EH (cell line): ENCODE measurements at regions not wholly inside any gene's neighbourhood (a gene's known extent, or its start where the extent isn't known, plus 50 kb on each side); places are given as distances from the start of the nearest gene placed in this dataset.

ENCODE experiments used
- DNase-seq: peaks from one replicate; pipeline ENCODE4 v3.0.0-alpha.2; 2015; ENCODE audit warnings: low read depth

DNA sequence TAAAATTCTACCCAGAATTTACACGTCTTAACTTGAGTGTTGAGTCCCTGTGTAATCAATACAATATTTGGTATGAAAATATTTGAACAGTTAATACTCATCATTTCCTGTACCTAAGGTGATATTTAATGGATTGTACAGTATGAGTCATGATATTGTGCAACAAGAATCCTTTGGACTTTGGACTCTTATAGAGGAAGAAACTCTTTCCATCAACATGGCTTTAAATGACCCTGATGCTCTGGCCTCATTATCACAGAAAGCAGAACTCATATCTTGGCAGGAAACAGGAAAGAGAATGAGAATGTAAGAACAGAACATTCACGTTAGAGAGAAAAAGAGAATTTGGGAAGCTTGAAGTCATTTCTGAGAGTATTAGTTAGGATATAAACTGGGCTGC lies 168.8 kb upstream of the B3GALT2 start:
- DNase-seq = peak; percentile 27

DNA sequence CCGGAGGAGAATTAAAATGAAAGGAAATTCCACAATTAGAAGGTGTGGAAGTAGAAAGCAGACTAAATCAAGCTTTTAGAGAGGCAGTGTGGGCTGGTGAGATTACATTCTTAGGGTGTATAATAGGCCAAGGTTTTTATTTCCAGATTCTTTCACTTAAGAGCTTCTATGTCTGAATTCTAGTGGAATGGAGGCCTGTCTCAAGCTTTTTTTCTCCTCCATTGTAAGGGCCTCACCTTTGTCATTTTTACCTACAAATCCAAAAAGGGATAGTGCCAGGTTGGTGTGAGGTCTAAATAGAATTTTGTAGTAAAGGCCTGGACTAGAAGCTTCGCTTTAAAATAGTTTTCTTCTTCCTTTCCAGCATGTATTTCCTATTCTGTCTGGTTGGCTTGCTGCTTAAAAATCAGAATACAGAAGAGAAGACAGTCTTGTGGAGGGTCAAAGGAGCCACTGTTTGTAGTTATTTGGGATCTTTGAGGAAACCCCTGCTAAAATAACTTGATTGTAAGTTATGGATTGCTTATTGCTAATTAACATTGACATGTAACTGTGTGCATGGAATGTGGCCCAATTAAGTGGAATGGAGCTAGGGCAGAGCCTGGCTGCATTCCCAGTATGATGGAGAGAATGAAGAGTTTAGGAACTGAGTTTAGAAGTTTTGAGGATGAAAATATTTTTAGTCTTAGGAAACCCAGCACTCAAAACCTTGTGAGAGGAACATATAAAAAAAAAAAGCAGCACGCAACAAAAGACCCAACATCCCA lies 162.5 kb upstream of the B3GALT2 start:
- peak; percentile 67 for DNase-seq

DNA sequence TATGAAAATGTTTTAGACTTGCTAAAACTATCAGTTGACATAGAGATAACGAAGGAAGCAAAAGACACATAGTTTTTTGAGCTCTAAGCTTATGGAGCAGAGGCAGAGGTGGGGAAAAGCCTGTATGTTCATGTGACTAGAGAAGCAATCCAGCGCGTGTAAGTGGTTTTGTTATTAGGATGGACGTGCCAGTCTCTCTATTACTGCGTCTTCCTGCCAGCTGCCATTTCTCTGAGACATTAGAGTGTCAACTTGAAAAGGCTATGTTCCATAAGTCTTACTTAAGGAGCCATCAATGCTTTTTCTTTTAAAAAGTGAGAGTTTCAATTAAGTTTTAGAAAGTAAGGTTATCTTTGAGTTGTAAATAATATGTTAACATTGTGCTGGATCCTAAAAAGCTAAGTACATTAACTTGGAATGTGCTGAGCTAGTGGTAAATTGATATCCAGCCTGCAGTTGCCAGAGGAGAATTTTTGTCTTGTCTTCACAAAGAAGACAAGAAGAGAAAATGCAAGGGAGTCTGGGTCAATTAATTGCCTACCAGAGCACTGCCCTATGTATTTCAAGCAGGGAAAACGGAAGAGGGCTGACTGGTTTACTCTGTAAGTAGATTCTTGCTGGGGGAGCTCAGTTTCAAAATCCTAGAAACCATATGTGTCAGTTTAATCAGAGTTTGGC lies 161.8 kb upstream of the B3GALT2 start:
- peak; percentile 76 for DNase-seq

DNA sequence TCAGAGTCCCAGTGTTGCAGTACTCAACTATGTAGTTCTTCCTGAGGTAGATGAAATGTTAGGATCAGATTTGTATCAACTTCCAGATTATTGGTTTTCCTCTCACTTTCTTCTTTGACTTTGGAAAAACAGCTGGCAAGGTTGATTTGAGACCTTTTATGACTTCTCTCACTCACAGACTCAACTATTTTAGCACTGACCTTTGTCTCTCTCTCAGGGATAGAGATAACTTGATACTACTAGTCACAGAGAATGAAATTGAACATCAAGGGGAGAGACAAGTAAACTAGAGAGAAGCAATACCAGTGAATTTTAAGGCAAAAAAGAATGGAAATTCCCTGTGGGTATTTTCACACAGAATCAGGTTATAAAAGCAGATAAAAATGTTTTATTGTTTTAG lies 159.7 kb upstream of the B3GALT2 start:
- no peak for DNase-seq

DNA sequence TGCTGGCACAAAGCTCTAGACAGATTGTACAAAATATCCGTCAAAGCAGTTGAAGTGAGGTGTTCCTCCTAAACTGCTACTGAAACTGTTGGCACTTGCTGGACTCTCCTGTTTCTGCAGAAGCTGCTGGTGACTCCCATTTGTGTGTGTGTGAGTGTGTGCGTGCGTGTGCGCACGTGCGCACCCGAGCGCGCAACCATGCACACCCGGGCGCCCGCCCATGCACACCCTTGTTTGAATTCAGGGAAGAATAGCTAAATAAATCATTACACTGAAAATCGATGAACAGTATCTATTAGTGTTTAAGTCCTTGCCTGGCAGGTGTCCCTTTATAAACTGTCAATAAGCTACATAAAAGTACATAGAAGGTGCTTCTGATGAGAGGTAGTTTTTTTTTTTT lies 156.4 kb upstream of the B3GALT2 start:
- DNase-seq = no peak

DNA sequence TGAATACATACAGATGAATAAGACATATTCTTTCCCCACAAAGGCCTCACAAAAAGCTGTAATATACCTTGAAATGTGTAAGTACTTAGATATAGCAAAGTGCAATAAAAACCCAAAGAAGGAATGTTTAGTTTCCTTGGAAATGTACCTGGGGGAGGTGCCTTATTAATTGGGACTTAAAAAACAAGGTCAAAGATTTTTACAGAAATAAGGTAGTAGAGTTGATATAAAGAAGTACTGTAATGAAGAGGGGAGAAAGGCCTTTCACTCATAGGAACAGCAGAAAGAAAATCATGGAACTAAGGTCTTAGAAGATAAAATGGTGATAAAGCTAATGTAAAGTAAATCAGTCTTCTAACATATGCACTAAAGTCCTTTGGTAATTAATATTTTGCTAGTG lies 153.9 kb upstream of the B3GALT2 start:
- DNase-seq = no peak

DNA sequence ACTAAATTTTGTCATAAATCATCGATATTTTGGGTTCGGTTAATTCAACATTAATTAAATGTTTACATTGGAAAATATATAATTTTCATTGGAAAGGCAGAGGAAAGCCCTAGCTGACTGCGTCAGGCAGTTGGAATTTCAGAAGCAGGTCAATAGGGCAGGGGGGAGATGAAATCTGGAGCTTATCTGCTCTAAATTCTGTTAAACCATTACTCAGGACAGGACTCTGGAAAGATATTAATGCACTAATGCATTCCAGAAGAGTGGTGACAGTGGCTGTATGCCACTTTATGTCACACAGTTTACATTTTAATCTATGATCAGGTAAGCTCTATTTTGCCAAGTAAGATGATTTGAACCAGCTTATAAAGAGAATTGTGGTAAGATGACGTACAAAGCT lies 153.0 kb upstream of the B3GALT2 start:
- no peak for DNase-seq

DNA sequence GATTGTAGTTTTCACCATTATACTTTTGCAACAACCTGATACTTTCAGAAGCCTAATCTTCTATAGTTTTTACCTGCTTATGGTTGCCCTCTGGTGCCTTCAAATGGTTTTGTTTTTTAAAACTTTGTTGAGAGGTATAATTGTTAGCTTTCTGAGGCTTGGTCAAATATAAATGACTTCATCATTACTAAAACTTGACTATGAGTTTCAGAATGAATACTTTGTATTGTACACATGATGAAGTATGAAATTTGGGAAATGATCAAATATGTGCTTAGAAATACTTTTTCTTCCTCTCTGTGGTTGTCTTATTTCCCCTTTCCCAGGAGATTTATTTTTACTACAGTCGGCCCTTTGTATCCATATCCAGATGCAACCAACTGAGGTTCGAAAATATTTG lies 151.8 kb upstream of the B3GALT2 start:
- DNase-seq = peak; percentile 59

DNA sequence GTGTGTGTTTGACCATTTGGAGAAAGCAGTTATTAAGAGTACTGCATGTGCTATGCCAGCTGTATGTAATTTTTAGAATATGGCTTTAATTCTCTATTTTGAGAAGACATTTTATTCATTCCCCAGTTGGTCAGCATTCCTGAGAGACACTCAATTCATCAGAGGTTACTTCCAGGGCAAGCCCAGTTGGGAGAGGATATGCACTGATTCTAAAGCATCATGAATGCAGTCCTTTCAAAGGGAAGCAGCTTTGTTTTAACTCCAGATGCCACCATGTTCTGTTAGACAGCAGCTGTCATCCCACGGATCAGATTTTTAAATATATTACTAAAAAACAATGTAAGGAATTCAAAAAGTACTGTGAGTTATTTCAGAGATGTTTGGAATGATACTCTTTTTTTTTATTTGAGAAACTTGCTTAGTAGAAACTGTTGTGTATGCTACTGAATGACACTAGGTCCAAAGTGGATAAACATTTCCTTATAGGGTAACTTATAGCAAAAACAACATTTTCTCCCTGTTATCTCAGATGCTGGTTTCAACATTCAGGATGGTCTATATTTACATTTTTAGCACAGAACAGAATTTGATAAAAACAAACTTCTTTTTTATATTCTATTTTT lies 149.5 kb upstream of the B3GALT2 start:
- DNase-seq = peak; percentile 96

DNA sequence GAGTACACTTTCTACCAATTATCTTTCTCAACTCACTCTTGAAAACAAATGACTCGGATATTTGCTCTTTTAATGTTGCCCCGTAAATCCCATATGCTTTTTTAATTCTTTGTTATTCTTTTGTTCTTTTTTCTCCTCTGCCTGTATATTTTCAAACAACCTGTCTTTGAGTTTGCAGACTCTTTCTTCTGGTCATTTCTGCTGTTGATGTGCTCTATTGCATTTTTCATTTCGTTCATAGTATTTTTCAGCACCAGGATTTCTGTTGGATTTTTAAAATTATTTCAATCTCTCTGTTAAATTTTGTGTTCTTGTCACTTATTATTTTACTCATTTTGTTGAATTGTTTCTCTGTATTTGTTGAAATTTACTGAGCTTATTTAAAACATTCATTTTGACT lies 146.8 kb upstream of the B3GALT2 start:
- DNase-seq = no peak

DNA sequence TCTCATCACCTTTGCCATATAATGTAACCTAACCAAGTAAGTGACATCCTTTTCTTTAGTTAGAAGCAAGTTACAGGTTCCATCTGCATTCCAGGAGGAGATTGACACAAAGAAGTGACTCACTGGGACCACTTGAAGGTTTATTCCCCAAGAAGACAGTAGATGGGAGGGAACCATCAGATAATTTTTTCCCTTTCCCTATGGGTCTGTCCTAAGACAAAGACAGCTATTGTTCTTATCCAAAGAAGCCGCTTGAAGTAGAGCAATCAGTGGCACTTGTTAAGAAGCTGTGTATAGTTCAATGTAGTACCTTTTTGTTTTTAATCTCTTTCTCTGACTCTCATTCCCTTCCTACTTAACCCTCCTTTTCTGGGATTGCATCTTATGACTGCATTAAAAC lies 139.9 kb upstream of the B3GALT2 start:
- DNase-seq = no peak

DNA sequence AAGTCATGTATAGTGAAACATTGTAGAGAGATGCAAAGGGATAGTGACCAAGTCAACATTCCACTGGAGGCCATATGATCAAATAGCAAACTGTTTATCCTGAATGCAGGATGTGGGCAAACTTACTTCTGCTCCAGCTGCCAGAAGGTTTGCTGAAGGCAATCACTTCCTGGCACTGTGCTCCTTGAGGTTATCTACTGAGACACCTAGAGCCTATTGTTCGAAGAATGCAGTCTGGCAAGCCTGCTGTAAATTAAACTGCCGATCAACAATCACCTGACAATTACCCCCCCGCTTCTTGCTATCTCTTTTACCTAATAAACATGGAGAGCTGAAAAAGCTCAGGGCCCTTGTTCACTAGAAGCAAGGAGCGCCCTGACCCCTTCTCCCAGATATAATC lies 139.4 kb upstream of the B3GALT2 start:
- peak; percentile 48 for DNase-seq

DNA sequence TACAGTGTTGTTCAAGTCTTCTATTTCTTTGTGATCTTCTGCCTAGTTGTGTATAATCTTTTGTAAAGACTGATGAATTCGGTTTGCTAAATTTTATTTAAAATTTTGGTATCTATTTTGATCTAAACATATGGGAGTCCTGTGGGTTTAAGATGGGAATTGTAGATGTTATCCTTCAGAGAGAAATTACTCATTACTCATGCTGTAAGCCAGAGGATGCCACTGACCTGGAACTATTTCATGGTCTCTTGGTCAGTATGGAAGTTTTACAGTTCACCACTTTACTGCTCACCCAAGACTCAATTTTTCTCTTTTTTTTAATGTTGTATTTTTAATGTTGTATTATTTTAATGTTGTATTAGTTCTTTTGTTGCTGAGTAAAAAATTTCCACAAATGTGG lies 138.6 kb upstream of the B3GALT2 start:
- DNase-seq = peak; percentile 48

DNA sequence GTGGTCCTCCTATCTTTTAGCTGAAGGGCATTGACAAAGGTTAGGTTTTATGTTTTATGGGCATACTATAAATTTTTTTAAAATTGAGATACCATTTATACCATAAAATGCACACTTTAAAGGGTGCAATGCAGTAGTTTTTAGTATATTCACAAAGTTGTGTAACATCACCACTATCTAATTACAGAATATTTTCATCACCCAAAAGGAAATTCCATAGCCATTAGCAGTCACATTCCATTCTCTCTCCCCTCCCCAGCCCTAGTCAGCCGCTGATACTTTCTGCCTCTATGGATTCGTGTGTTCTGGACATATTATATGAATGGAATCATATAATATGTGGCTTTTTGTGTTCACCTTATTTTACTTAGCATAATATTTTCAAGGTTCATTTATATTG lies 135.8 kb upstream of the B3GALT2 start:
- DNase-seq = peak; percentile 91

DNA sequence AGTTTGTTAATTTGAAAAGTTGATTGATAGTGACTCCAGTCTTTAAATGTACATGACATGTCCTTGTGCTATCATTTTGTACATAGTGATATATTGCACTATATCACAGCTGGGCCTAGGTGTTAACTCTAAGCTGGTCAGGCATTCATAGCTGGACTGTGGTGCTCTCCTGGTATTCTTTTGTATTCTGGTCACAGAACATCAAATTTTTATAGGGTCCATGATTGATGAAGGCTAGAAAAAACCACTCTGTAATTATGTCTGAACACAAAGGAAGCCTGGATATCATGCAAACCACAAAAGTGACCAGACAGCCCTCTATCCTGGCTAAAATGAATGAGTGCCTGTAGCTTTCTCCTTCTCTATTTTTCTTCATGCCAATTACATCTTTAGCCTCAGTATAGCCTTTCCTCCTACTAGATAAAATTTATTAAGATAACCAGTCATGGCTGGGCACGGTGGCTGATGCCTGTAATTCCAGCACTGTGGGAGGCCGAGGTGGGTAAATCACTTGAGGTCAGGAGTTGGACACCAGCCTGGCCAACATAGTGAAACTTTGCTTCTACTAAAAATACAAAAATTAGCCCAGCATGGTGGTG lies 134.9 kb upstream of the B3GALT2 start:
- peak; percentile 73 for DNase-seq

DNA sequence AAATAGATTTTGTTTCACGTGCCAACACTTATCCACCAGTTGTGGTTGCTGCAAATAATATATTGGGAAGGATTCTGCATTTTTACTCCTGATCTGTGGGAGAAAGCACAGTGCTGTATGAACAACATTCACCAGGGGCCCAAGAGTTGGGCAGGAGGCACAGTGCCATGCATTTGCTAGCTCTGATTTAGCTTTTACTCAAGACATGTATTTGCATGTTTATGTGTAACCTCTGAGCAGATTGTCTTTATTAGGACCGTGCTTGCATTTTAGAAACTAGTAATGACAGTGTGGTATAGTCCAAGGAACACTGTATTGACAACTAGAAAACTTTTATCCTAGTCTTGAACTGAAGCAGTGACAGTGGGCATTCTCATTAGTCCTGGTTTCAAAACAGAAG lies 133.9 kb upstream of the B3GALT2 start:
- DNase-seq = no peak

DNA sequence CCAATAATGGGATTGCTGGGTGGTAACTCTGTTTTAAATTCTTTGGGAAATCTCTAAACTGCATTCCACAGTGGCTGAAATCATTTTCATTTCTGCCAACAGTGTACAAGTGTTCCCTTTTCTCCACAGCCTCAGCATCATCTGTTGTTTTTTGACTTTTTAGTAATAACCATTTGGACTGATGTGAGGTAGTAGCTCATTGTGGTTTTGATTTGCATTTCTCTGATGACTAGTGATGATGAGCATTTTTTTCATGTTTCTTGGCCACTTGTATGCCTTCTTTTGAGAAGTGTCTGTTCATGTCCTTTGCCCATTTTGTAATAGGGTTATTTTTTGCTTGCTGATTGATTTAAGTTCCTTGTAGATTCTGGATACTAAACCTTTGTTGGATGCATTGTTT lies 131.9 kb upstream of the B3GALT2 start:
- peak; percentile 53 for DNase-seq

DNA sequence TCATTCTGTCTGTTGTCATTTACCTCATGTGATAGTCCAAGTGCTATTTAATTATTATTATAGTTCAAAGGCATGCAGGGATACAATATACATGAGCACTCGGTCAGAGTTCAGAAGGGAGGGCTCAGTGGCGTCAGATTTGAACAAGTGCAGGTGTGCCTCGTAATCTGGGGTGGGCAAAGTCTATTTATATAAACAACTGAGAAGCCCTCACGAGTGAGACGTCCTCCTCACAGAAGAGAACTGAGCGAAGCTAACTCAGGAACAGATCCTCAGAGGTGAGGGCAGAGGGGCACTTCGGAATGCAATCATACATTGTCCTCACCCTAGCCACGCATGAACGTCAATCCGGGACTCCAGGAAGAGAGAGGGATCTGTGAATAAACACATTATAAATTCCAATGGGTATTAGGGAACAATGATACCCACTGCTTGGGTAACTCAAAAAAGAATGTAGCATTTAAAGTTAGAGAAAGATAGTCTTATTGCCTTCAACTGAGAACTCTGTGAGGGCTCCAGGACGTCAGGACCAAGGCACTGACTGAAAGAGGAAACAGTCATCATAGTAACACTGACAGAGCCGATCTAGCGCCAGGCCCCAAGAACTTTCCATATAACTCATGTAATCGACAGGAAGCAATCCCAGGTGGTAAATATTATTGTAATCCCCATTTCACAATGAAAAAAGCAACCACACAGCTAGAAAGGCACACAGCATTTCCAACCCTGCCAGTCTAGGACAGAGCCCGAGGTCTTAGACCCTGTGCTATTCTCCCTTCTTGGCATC lies 127.1 kb upstream of the B3GALT2 start:
- no peak for DNase-seq

DNA sequence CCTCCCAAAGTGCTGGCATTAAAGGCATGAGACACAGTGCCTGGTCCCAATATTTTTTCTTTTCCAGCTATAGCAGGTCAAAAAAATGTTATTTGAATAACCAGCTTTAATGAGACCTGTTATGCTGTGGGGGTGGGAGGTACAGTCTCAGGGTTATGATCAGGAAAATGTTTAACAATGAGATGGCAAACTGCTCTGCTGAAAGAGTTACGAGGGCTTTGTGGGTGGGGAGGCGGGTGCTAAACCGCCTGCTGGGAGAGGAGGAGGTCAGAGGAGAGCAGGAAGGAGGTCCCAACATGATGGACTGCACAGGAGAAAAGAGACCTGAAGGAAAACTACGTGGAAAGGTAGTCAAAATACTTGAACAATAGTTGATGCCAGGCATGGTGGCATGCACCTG lies 126.0 kb upstream of the B3GALT2 start:
- DNase-seq = no peak

DNA sequence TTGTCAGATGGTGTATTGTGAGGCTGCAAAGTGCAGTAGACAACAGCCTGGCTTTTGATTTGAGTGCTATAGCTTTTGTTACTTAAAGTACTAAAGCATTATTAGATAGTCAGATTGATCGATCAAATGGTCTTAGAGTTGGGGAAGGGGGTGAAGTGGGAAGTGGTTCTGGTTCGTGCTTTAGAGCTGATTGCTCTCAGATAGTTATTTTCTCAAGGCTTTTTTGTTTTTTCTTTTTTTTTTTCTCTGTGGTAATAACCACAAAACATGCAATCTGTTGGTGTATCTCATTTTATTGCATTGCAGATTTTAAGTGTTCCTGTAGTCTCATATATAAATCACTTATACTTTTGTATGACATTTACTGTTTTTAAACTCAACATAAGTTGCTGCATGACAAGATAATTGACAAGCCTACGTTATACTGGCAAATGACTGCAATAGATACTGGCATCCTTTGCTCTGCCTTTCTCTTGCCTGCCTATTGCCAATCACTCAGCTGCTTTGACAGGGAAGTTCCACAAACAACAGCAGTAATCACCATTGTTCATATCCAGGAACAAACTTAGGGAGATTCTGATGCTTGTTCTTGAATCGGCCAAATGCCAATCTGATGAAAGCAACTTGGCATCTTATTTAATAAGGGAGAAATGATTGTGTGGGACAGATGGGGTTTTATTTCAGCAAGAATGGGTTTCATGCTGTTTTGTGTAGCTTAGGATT lies 125.0 kb upstream of the B3GALT2 start:
- peak; percentile 27 for DNase-seq

DNA sequence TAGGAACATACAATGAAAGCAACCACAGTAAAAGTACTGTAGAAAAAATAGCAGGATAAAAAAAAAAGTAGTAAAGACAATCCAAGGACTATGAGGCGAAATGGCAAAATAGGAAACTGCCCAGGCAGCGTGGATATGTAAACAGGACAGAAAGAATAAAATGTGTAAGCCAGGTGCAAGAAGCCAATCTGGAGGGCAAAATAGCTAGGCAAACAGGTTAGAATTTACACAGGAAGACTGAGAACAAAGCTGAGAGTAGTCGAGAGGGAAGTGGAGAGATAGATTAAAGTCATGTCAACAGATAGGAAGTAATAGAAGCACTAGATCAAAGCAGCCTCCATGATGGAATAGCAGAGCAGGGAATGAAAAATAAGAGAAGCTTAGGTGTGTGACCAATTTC lies 124.2 kb upstream of the B3GALT2 start:
- DNase-seq = no peak
